ENCODE measurements at regions not wholly inside any gene's neighbourhood (a gene's known extent, or its start where the extent isn't known, plus 50 kb on each side); places are given as distances from the start of the nearest gene placed in this dataset.

GRCh38 chr16:63223851-63224250 lies 1187.6 kb upstream of the CDH8 start:
- TF ChIP-seq CTCF (IDR thresholded peaks at IDR 0.05; ENCODE audit: poor library complexity): no peak
- no peak for TF ChIP-seq EZH2phosphoT487 (IDR thresholded peaks at IDR 0.05; ENCODE audit: low read depth, severe bottlenecking, unreplicated experiment)
